HFF-Myc (cell line): ENCODE measurements at regions not wholly inside any gene's neighbourhood (a gene's known extent, or its start where the extent isn't known, plus 50 kb on each side); places are given as distances from the start of the nearest gene placed in this dataset.

Source experiments
- DNase-seq: peaks from one replicate; pipeline ENCODE4 v3.0.0-alpha.2; 2011; ENCODE audit warnings: low read depth; ENCODE audit errors: extremely low read depth
- H3K4me3 ChIP-seq: replicated peaks from 2 replicates; pipeline ENCODE4 v1.5.1; 2011; ENCODE audit warnings: low read depth, mild to moderate bottlenecking, control low read depth, low read length
- CTCF ChIP-seq: IDR thresholded peaks from 2 replicates; pipeline ENCODE4 v1.5.1; 2012; ENCODE audit warnings: mild to moderate bottlenecking, low read depth, low read length, control low read depth; ENCODE audit errors: missing control alignments

GRCh38 chr1:224493269-224493668 is 58.7 kb upstream of the WDR26 start:
- TF ChIP-seq CTCF, result no peak
- no peak for DNase-seq
- H3K4me3 ChIP-seq, result no peak overlapping the region

GRCh38 chr1:224494343-224494742 is 59.7 kb upstream of the WDR26 start:
- no peak for DNase-seq
- no peak for TF ChIP-seq CTCF
- no peak overlapping the region for H3K4me3 ChIP-seq

- TF ChIP-seq CTCF, result no peak
- DNase-seq, result no peak
- no peak overlapping the region for H3K4me3 ChIP-seq
Measured at GRCh38 chr1:224495866-224496265, 61.3 kb upstream of the WDR26 start.

GRCh38 chr1:224496826-224497225 is 62.2 kb upstream of the WDR26 start:
- no peak overlapping the region for H3K4me3 ChIP-seq
- no peak for TF ChIP-seq CTCF
- no peak for DNase-seq

- no peak for TF ChIP-seq CTCF
- H3K4me3 ChIP-seq, result no peak overlapping the region
- DNase-seq, result no peak
Measured at GRCh38 chr1:224497714-224498573, 63.3 kb upstream of the WDR26 start.

GRCh38 chr1:224498574-224499170 is 64.1 kb upstream of the WDR26 start:
- H3K4me3 ChIP-seq, result no peak overlapping the region
- no peak for TF ChIP-seq CTCF
- no peak for DNase-seq

GRCh38 chr1:224499204-224499603 is 64.6 kb upstream of the WDR26 start:
- no peak overlapping the region for H3K4me3 ChIP-seq
- TF ChIP-seq CTCF, result no peak
- DNase-seq, result no peak
